Memory B cell (primary cell): ENCODE measurements at regions not wholly inside any gene's neighbourhood (a gene's known extent, or its start where the extent isn't known, plus 50 kb on each side); places are given as distances from the start of the nearest gene placed in this dataset.
"Not testable (repeated sequence)": the region's sequence is repeated elsewhere in the genome, so short reads cannot be mapped to it uniquely, and the experiment has no call there.

ENCODE experiments used
- ATAC-seq: fragments of 150-1000 bp; cut with Tn5 transposase; 2 replicates; pipeline ENCODE4 v1.10.0; 2021; ENCODE audit warnings: low read depth, mild to moderate bottlenecking, moderate library complexity
- DNase-seq, 2 donors: peaks; one replicate each; pipeline ENCODE4 v3.0.0; 2022; ENCODE audit warnings: low spot score in 2 of 2
- H3K27ac Mint-ChIP-seq: one replicate; pipeline ENCODE4 v1.8.0; 2022; ENCODE audit warnings: mild to moderate bottlenecking, moderate library complexity, mixed read lengths
- H3K27me3 Mint-ChIP-seq: one replicate; pipeline ENCODE4 v1.8.0; 2022; ENCODE audit warnings: mixed read lengths
- H3K36me3 Mint-ChIP-seq: one replicate; pipeline ENCODE4 v1.8.0; 2022; ENCODE audit warnings: mild to moderate bottlenecking, mixed read lengths
- H3K4me1 Mint-ChIP-seq: one replicate; pipeline ENCODE4 v1.8.0; 2022; ENCODE audit warnings: mixed read lengths
- H3K4me3 Mint-ChIP-seq: one replicate; pipeline ENCODE4 v1.8.0; 2022; ENCODE audit warnings: mild to moderate bottlenecking, moderate library complexity, mixed read lengths
- H3K9me3 Mint-ChIP-seq: one replicate; pipeline ENCODE4 v1.8.0; 2022; ENCODE audit warnings: mixed read lengths

DNA sequence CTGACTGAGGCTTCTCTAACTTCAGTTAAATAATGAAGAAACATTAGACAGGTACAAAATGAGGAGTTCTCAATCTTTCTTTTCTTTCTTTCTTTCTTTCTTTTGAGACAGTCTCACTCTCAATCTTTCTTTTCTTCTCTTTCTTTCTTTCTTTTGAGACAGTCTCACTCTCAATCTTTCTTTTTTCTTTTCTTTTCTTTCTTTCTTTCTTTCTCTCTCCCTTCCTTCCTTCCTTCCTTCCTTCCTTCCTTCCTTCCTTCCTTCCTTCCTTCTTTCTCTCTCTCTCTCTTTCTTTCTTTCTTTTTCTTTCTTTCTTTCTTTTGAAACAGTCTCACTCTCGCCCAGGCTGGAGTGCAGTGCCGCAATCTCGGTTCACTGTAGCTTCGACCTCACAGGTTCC, 287.7 kb downstream of the FBXO8 start:
- not testable (repeated sequence) for H3K27me3 Mint-ChIP-seq, H3K36me3 Mint-ChIP-seq, DNase-seq, H3K4me3 Mint-ChIP-seq, H3K4me1 Mint-ChIP-seq, H3K9me3 Mint-ChIP-seq, H3K27ac Mint-ChIP-seq, ATAC-seq

DNA sequence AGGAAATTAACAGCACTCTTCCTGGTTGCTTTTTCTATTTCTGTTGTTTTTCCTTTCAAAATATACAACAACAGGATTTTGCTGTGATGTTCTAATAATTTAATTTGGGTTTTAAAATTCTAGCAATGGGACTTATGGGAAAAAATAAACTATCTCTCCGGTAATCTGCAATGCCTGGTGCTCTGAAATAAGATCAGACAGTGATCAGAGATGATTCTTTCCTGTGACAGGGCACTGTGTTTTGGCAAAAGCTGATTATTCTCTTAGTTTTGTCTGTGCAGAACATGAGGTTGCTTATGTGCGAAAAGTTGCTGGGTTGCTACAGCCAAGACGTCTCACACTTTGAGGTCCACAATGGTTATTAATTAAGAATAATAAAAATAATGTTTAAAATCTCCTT, 291.7 kb downstream of the FBXO8 start:
- ATAC-seq (no peak), DNase-seq (no peak)
- no peaks in the 10 kb centered on the region for H3K36me3 Mint-ChIP-seq
- no peak overlapping the region for H3K27ac Mint-ChIP-seq
- no peak overlapping the region for H3K4me3 Mint-ChIP-seq
- no peaks in the 10 kb centered on the region for H3K27me3 Mint-ChIP-seq
- H3K9me3 Mint-ChIP-seq: peaks cover 3% of the 10 kb centered on the region
- H3K4me1 Mint-ChIP-seq: no peaks in the 10 kb centered on the region

DNA sequence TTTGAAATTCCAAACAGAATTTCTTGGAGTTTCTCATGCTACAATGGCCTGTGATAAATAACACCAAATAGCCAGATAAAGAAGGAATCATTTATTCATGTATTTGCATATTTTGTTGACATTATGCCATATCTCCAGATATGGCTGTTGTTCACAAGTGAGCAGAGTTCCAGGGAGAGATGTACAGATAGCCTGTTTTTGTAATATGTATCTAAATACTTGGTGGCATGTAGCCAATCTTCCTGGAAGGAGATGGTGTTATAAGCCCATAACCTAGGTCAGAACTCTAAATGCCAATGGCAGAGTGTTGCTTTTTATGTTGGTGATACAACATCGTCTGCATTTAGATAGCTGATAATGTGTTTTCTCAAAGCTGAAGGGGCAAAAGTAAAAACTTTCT, 292.2 kb downstream of the FBXO8 start:
- DNase-seq (no peak), ATAC-seq (no peak)
- Mint-ChIP-seq H3K27me3 (no peaks in the 10 kb centered on the region), H3K27ac (no peak overlapping the region), H3K9me3 (peaks cover 3% of the 10 kb centered on the region), H3K36me3 (no peaks in the 10 kb centered on the region), H3K4me3 (no peak overlapping the region), H3K4me1 (no peaks in the 10 kb centered on the region)

DNA sequence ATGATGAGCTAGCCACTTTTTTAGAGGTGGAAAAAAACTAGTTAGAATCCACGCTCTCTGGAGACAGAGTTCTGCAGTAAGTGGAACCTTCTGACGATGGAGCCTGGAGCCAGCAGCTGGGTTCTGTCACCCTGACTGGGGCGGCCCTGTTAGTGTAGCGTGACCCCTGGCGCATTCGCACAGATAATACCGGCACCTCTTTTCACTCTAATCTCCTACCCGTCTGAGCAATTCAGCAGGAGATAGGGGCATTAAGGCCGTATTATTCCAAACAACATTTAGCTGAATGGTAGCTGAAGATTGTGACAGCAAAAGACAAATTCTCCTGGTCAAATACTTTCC, 292.6 kb downstream of the FBXO8 start:
- Mint-ChIP-seq H3K27ac (no peak overlapping the region), H3K27me3 (no peaks in the 10 kb centered on the region), H3K4me1 (no peaks in the 10 kb centered on the region), H3K36me3 (no peaks in the 10 kb centered on the region), H3K4me3 (no peak overlapping the region), H3K9me3 (peaks cover 1% of the 10 kb centered on the region)
- ATAC-seq (no peak), DNase-seq (no peak)

DNA sequence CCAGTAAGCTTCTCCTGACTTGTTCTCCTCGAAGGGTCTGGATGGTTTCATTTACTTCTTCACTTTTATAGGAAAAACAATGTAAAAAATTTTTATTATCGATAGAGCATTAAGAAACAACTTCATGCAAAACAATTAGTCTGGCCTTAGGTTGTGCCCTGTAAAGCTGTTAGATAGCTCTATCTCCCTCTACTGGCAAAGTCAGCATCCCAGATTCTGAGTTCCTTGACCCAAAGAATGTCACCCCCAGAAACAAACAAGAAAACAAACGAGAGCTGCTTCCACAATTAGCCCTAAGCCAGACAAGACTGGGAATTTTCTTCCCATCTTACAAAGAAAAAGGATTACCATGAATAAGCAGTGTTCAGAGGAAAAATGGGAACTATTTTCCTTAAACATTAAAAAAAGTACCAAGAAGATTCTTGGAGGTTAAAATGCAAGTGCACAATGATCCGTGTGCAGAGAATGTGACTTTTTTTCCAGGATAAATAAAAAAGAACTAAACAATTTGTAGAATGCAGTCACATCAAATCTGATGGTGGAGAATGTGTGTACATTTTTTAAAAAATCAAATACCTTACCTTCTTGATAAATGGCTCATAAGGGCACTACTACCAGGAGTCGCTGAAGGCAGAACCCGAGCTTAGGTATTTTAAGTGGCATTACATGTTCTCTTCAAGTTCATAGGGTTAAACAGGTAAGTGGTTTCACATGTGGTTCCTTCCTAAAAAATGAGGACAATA, 293.2 kb downstream of the FBXO8 start:
- H3K9me3 Mint-ChIP-seq: no peaks in the 10 kb centered on the region
- no peak for ATAC-seq
- H3K4me1 Mint-ChIP-seq: no peaks in the 10 kb centered on the region
- H3K27ac Mint-ChIP-seq: no peak overlapping the region
- no peak for DNase-seq
- no peaks in the 10 kb centered on the region for H3K27me3 Mint-ChIP-seq
- H3K36me3 Mint-ChIP-seq: no peaks in the 10 kb centered on the region
- H3K4me3 Mint-ChIP-seq: no peak overlapping the region

DNA sequence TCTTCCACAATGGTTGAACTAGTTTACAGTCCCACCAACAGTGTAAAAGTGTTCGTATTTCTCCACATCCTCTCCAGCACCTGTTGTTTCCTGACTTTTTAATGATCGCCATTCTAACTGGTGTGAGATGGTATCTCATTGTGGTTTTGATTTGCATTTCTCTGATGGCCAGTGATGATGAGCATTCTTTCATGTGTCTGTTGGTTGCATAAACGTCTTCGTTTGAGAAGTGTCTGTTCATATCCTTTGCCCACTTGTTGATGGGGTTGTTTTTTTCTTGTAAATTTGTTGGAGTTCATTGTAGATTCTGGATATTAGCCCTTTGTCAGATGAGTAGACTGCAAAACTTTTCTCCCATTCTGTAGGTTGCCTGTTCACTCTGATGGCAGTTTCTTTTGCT, 319.9 kb downstream of the FBXO8 start:
- not testable (repeated sequence) for ATAC-seq, H3K36me3 Mint-ChIP-seq, H3K27ac Mint-ChIP-seq, H3K4me1 Mint-ChIP-seq, H3K27me3 Mint-ChIP-seq, H3K4me3 Mint-ChIP-seq, H3K9me3 Mint-ChIP-seq, DNase-seq

GRCh38 chr4:173960398-173960797, 323.1 kb downstream of the FBXO8 start:
- H3K27ac Mint-ChIP-seq: no peak overlapping the region
- no peak overlapping the region for H3K4me3 Mint-ChIP-seq
- no peaks in the 10 kb centered on the region for H3K4me1 Mint-ChIP-seq
- H3K27me3 Mint-ChIP-seq: peaks cover 2% of the 10 kb centered on the region
- ATAC-seq (no peak), DNase-seq (no peak)
- peaks cover 4% of the 10 kb centered on the region for H3K9me3 Mint-ChIP-seq
- H3K36me3 Mint-ChIP-seq: no peaks in the 10 kb centered on the region

GRCh38 chr4:173958445-173958844, 325.0 kb downstream of the FBXO8 start:
- Mint-ChIP-seq H3K4me3 (no peak overlapping the region), H3K9me3 (peaks cover 2% of the 10 kb centered on the region)
- no peak for DNase-seq

GRCh38 chr4:173943547-173943946, 339.9 kb downstream of the FBXO8 start:
- H3K36me3 Mint-ChIP-seq: no peaks in the 10 kb centered on the region
- DNase-seq (no peak), ATAC-seq (no peak)
- H3K27ac Mint-ChIP-seq: no peak overlapping the region
- no peaks in the 10 kb centered on the region for H3K9me3 Mint-ChIP-seq
- no peak overlapping the region for H3K4me3 Mint-ChIP-seq
- H3K27me3 Mint-ChIP-seq: no peaks in the 10 kb centered on the region
- H3K4me1 Mint-ChIP-seq: no peaks in the 10 kb centered on the region

More at GRCh38 chr4:173958445-173958844, 325.0 kb downstream of the FBXO8 start:
- Mint-ChIP-seq H3K4me1 (no peaks in the 10 kb centered on the region), H3K36me3 (no peaks in the 10 kb centered on the region), H3K27me3 (peaks cover 2% of the 10 kb centered on the region), H3K27ac (no peak overlapping the region)
- no peak for ATAC-seq

- no peaks in the 10 kb centered on the region for H3K36me3 Mint-ChIP-seq
- peaks cover 4% of the 10 kb centered on the region for H3K27me3 Mint-ChIP-seq
- no peak for DNase-seq
- no peaks in the 10 kb centered on the region for H3K4me1 Mint-ChIP-seq
- ATAC-seq: no peak
- H3K4me3 Mint-ChIP-seq: no peak overlapping the region
- no peak overlapping the region for H3K27ac Mint-ChIP-seq
- no peaks in the 10 kb centered on the region for H3K9me3 Mint-ChIP-seq
These were observed 343.3 kb downstream of the FBXO8 start for GRCh38 chr4:173940146-173940545.

GRCh38 chr4:173937631-173938270, 345.7 kb downstream of the FBXO8 start:
- Mint-ChIP-seq H3K4me1 (no peaks in the 10 kb centered on the region), H3K4me3 (no peak overlapping the region), H3K9me3 (no peaks in the 10 kb centered on the region), H3K27ac (no peak overlapping the region), H3K36me3 (no peaks in the 10 kb centered on the region), H3K27me3 (peaks cover 4% of the 10 kb centered on the region)
- DNase-seq: no peak
- ATAC-seq: no peak

DNA sequence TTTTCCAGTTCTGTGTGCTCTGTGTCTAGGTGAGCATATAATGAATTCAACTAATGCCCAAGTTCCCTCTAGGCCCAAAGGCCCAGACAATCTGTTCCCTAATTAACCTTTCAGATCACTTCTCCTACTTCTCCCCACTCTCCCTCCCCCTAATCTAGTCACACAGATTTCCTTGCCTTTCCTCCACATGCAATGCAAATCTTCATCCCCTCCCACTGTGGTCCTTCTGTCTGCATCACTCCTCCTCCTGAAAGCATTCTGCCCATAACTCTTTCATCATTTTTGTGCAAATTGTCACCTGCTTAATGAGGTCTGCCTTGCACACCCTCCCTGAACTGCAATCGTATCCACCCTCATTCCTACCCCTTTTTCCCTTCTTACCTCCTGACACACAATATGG, 346.6 kb downstream of the FBXO8 start:
- Mint-ChIP-seq H3K27ac (no peak overlapping the region), H3K4me1 (no peaks in the 10 kb centered on the region), H3K27me3 (peaks cover 4% of the 10 kb centered on the region), H3K36me3 (no peaks in the 10 kb centered on the region), H3K9me3 (no peaks in the 10 kb centered on the region), H3K4me3 (no peak overlapping the region)
- DNase-seq (no peak), ATAC-seq (no peak)

- H3K4me3 Mint-ChIP-seq: no peak overlapping the region
- DNase-seq (no peak), ATAC-seq (no peak)
These were observed 347.7 kb downstream of the FBXO8 start for GRCh38 chr4:173935622-173936405.

DNA sequence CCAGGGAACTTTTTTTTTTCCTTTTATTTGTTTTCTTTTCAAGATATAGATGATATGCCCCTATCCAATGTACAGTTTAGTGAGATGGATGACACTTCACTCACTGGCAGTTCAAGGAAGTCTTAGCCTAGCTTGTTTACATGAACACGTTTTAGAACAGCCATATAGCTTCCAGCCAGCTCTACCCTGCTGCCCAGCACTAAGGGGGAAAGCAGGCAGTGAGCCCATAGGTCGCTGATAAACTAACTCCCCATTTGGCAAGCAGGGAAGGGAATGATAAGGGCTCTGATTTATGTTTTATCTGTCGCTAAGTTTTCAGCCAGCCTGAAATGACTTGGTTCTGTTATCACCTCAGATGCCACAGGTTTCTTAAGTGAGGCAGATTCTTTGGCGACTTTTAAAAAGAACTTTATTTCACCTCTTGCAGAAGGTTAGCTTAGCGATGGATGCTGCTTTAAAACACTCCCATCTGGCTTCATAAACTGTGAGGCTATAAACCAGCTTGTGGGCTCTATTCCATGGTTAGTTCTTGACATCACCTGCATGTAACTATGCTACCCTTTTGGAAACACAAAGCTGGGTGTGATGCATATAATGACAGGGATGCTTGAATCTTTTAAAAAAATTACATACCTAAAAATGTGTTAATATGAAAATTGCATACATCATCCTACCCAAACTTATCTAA, 348.4 kb downstream of the FBXO8 start:
- ATAC-seq (no peak), DNase-seq (no peak)
- no peaks in the 10 kb centered on the region for H3K36me3 Mint-ChIP-seq
- peaks cover 4% of the 10 kb centered on the region for H3K27me3 Mint-ChIP-seq
- H3K27ac Mint-ChIP-seq: no peak overlapping the region
- H3K4me3 Mint-ChIP-seq: no peak overlapping the region
- H3K4me1 Mint-ChIP-seq: no peaks in the 10 kb centered on the region
- H3K9me3 Mint-ChIP-seq: no peaks in the 10 kb centered on the region

More at GRCh38 chr4:173935622-173936405, 347.7 kb downstream of the FBXO8 start:
- H3K9me3 Mint-ChIP-seq: no peaks in the 10 kb centered on the region
- H3K27ac Mint-ChIP-seq: no peak overlapping the region
- peaks cover 4% of the 10 kb centered on the region for H3K27me3 Mint-ChIP-seq
- no peaks in the 10 kb centered on the region for H3K36me3 Mint-ChIP-seq
- H3K4me1 Mint-ChIP-seq: no peaks in the 10 kb centered on the region
